Adrenal gland (tissue), 9 donors: ENCODE measurements at regions not wholly inside any gene's neighbourhood (a gene's known extent, or its start where the extent isn't known, plus 50 kb on each side); places are given as distances from the start of the nearest gene placed in this dataset.

Experiments used
- DNase-seq, 7 donors: peaks; one replicate each; pipeline ENCODE4 v3.0.0-alpha.2; 2019 to 2020
- H3K27ac ChIP-seq, 5 donors: fragments of 200-600 bp; sonication (generic) in 4 of 5; 1 replicate in 3 of 5; 2 replicates in 2 of 5; pipeline versions ENCODE4 v1.5.1 to v1.8.0; 2016 to 2020; ENCODE audit warnings: mild to moderate bottlenecking in 1 of 5
- H3K27me3 ChIP-seq: fragments of 200-600 bp; 2 replicates; pipeline ENCODE4 v1.8.0; 2021
- H3K36me3 ChIP-seq, 2 donors: fragments of 200-600 bp; replicated peaks in 1 of 2; 1 replicate in 1 of 2; 2 replicates in 1 of 2; pipeline versions ENCODE4 v1.5.1 to v1.8.0; 2018 to 2022
- H3K4me1 ChIP-seq, 2 donors: fragments of 200-600 bp; replicated peaks in 1 of 2; 1 replicate in 1 of 2; 2 replicates in 1 of 2; pipeline versions ENCODE4 v1.5.1 to v1.8.0; 2018 to 2021
- H3K4me3 ChIP-seq, 4 donors: fragments of 200-600 bp; sonication (generic) in 3 of 4; one replicate each; pipeline ENCODE4 v1.5.1; 2016 to 2018
- H3K9me3 ChIP-seq, 3 donors: fragments of 200-600 bp; sonication (generic) in 1 of 3; replicated peaks in 1 of 3; 1 replicate in 2 of 3; 2 replicates in 1 of 3; pipeline versions ENCODE4 v1.5.1 to v1.8.0; 2016 to 2021
- POLR2A ChIP-seq, 2 donors: fragments of 450-650 bp; IDR thresholded peaks; one replicate each; pipeline ENCODE4 v1.6.1; 2017; ENCODE audit warnings: antibody characterized with exemption in 2 of 2, mild to moderate bottlenecking in 2 of 2, moderate library complexity in 1 of 2
- WGBS, 4 donors: extraction: QIAGEN DNeasy Blood & Tissue Kit in 2 of 4; methylation state at CpG; one replicate each; pipeline versions ENCODE4 v1.1.5 to v1.1.7; 2013 to 2017; 5-methylcytosine and 5-hydroxymethylcytosine counted together
- intact Hi-C, 2 donors: fragments of 100-400 bp; cut with DNase I; formaldehyde crosslinking; loops; one replicate each; pipeline versions ENCODE4 v1.14.1 to v1.15.0; 2022 to 2023
- TF ChIP-seq, protein P1 (sequence below), 6 experiments: fragments of 450-650 bp in 4 of 6; fragments of 200-600 bp in 2 of 6; sonication (generic) in 1 of 6; IDR thresholded peaks; 1 replicate in 5 of 6; 2 replicates in 1 of 6; pipeline versions ENCODE4 v1.5.1 to v1.8.0; 2016 to 2021; ENCODE audit warnings: antibody characterized with exemption in 6 of 6, mild to moderate bottlenecking in 2 of 6, moderate library complexity in 1 of 6
- donor health status: healthy with polysubstance abuse.
- donor health status: Bipolar disorder and iron deficiency.
- donor health status: DM: yes; HTN: yes; CAD: no.
- donor health status: DM: no; HTN: no; CAD: no.
- donor health status: DM: no; HTN: no; CAD: no.

DNA sequence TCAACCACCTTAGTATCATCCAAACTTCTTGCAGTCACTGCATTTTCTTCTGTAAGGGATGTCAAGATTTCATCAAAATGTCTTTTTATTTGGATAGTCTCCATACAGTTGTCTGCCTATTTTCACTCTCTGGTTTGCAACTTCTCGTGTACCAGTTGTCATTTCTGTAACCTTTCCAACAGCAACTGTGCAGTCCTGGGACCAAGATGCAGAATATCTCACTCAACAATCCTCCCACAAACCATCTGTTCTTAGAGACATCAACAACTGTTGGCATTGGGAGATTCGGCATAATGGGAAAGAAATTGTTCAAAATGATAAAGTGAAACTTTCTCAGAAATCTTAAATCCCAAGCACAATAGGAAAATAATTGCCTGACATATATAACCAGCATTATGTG is 933.6 kb upstream of the SLC39A10 start:
- no peak overlapping the region for H3K27ac ChIP-seq
- H3K4me3 ChIP-seq: no peak overlapping the region
- TF ChIP-seq POLR2A (IDR thresholded peaks at IDR 0.05): no peak
- TF ChIP-seq, protein P1, sequence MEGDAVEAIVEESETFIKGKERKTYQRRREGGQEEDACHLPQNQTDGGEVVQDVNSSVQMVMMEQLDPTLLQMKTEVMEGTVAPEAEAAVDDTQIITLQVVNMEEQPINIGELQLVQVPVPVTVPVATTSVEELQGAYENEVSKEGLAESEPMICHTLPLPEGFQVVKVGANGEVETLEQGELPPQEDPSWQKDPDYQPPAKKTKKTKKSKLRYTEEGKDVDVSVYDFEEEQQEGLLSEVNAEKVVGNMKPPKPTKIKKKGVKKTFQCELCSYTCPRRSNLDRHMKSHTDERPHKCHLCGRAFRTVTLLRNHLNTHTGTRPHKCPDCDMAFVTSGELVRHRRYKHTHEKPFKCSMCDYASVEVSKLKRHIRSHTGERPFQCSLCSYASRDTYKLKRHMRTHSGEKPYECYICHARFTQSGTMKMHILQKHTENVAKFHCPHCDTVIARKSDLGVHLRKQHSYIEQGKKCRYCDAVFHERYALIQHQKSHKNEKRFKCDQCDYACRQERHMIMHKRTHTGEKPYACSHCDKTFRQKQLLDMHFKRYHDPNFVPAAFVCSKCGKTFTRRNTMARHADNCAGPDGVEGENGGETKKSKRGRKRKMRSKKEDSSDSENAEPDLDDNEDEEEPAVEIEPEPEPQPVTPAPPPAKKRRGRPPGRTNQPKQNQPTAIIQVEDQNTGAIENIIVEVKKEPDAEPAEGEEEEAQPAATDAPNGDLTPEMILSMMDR (IDR thresholded peaks at IDR 0.05): no peak
- no peaks in the 10 kb centered on the region for H3K27me3 ChIP-seq
- intact Hi-C loops: no loop called here
- peaks cover 0 to 4% of the 10 kb centered on the region in 2 donors for H3K36me3 ChIP-seq
- no peak for DNase-seq
- no peaks in the 10 kb centered on the region for H3K9me3 ChIP-seq
- WGBS, 4 donors: 46 to 60% (median 50%) methylated on average over 2 of the region's 2 CpGs
- H3K4me1 ChIP-seq: peaks cover 0 to 4% of the 10 kb centered on the region in 2 donors

DNA sequence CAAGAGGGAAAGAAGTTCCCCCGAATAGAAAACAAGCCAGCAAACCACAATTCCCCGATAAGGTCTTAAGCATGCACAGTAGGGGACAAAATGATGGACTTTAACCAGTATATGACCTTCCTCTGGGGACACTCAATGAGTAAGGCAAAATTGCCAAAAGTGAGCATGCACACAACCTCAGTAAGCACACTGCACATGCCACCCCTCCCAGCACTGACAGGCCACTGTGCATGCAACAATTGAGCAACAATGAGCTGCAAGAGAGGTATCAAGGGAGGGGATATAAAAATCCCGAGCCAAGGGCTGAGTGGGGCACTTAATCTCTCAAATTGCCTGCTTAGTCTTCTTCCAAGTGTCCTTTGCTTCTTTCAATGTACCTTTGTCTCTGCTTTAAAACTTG is 935.8 kb upstream of the SLC39A10 start:
- no peaks in the 10 kb centered on the region for H3K27me3 ChIP-seq
- DNase-seq: no peak
- H3K9me3 ChIP-seq: no peaks in the 10 kb centered on the region
- WGBS, 4 donors: 81 to 92% (median 86%) methylated on average over 3 of the region's 3 CpGs
- no peak overlapping the region for H3K27ac ChIP-seq
- TF ChIP-seq, protein P1 (IDR thresholded peaks at IDR 0.05): no peak
- no peak for TF ChIP-seq POLR2A (IDR thresholded peaks at IDR 0.05)
- H3K4me1 ChIP-seq: no peaks in the 10 kb centered on the region
- intact Hi-C loops: no loop called here
- H3K4me3 ChIP-seq: no peak overlapping the region
- peaks cover 0 to 4% of the 10 kb centered on the region in 2 donors for H3K36me3 ChIP-seq

DNA sequence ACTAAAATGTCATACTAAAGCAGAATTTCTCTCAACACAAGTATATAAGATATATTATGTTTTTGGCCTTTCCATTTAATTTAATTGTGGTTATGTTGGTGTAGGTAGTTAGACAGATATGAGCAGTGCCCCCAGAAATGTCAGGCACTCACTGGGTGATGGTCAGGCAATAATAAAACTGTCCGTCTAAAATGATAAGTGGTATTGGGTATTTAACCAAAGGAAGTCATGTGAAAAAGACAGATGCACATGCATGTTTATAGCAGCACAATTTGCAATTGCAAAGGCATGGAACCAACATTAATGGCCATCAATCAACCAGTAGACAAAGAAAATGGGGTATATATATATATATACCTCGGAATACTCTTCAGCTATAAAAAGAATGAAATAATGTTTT is 936.6 kb upstream of the SLC39A10 start:
- H3K27ac ChIP-seq: no peak overlapping the region
- no peaks in the 10 kb centered on the region for H3K27me3 ChIP-seq
- no peaks in the 10 kb centered on the region for H3K4me1 ChIP-seq
- WGBS, 4 donors: 86 to 89% (median 88%) methylated on average over 2 of the region's 2 CpGs
- no peak for DNase-seq
- TF ChIP-seq, protein P1 (IDR thresholded peaks at IDR 0.05): no peak
- TF ChIP-seq POLR2A (IDR thresholded peaks at IDR 0.05): no peak
- peaks cover 0 to 4% of the 10 kb centered on the region in 2 donors for H3K36me3 ChIP-seq
- no peak overlapping the region for H3K4me3 ChIP-seq
- H3K9me3 ChIP-seq: no peaks in the 10 kb centered on the region
- intact Hi-C loops: no loop called here

DNA sequence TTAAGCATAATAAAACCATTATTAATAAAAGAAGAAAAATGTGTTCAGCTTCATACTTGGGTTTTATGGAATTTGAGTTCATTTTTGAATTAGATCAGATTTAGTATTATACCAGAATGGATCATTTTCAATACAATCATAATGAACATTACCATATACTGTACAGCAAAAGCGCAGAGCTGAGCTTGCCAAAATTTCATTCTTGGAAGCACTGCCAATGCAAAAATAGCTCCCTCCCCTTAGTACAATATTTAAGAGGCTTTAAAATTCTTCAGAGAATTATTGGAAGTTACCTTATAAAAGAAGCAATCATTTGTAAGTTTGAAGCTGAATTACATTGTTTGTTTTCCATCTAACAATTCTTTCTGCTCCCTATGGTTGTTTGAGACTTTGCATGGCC is 938.1 kb upstream of the SLC39A10 start:
- 86 to 97% (median 90%) methylated on average over 1 of the region's 1 CpG for WGBS, 4 donors
- no peak overlapping the region for H3K27ac ChIP-seq
- H3K36me3 ChIP-seq: peaks cover 0 to 4% of the 10 kb centered on the region in 2 donors
- no peaks in the 10 kb centered on the region for H3K27me3 ChIP-seq
- H3K4me1 ChIP-seq: no peaks in the 10 kb centered on the region
- no peak for TF ChIP-seq POLR2A (IDR thresholded peaks at IDR 0.05)
- TF ChIP-seq, protein P1 (IDR thresholded peaks at IDR 0.05): no peak
- no peak for DNase-seq
- H3K4me3 ChIP-seq: no peak overlapping the region
- H3K9me3 ChIP-seq: no peaks in the 10 kb centered on the region
- intact Hi-C loops: no loop called here
